Tibial artery (tissue), 4 donors: ENCODE measurements at regions not wholly inside any gene's neighbourhood (a gene's known extent, or its start where the extent isn't known, plus 50 kb on each side); places are given as distances from the start of the nearest gene placed in this dataset.

ENCODE experiments used
- DNase-seq, 2 donors: peaks; one replicate each; pipeline ENCODE4 v3.0.0-alpha.2; 2019
- H3K27ac ChIP-seq, 2 donors: fragments of 200-600 bp; sonication (generic) in 1 of 2; 1 replicate in 1 of 2; 2 replicates in 1 of 2; pipeline ENCODE4 v1.5.1; 2018 to 2019; ENCODE audit warnings: mild to moderate bottlenecking in 1 of 2
- H3K27me3 ChIP-seq, 2 donors: fragments of 200-600 bp; sonication (generic) in 1 of 2; one replicate each; pipeline versions ENCODE4 v1.5.1 to v1.6.0; 2016 to 2019
- H3K36me3 ChIP-seq, 3 donors: fragments of 200-600 bp; sonication (generic) in 2 of 3; one replicate each; pipeline ENCODE4 v1.5.1; 2016 to 2019; ENCODE audit warnings: mild to moderate bottlenecking in 2 of 3
- H3K4me1 ChIP-seq, 4 donors: fragments of 200-600 bp; sonication (generic) in 2 of 4; 1 replicate in 3 of 4; 2 replicates in 1 of 4; pipeline ENCODE4 v1.5.1; 2016 to 2019
- H3K4me3 ChIP-seq, 2 donors: fragments of 200-600 bp; sonication (generic) in 1 of 2; 1 replicate in 1 of 2; 2 replicates in 1 of 2; pipeline ENCODE4 v1.5.1; 2018 to 2019; ENCODE audit warnings: mild to moderate bottlenecking in 2 of 2
- H3K9me3 ChIP-seq, 3 donors: fragments of 200-600 bp; sonication (generic) in 1 of 3; one replicate each; pipeline ENCODE4 v1.5.1; 2016 to 2019
- CTCF ChIP-seq, 2 experiments: fragments of 200-600 bp in 1 of 2; fragments of 450-650 bp in 1 of 2; IDR thresholded peaks; one replicate each; pipeline ENCODE4 v1.5.1; 2017 to 2019; ENCODE audit warnings: antibody characterized with exemption in 2 of 2, mild to moderate bottlenecking in 1 of 2, moderate library complexity in 1 of 2
- intact Hi-C: fragments of 100-400 bp; cut with DNase I; formaldehyde crosslinking; loops from one replicate; pipeline ENCODE4 v1.15.0; 2023; ENCODE audit warnings: low total_unique reads

- Histone ChIP-seq H3K4me1 (no peaks in the 10 kb centered on the region), H3K27me3 (no peaks in the 10 kb centered on the region), H3K9me3 (no peaks in the 10 kb centered on the region), H3K27ac (no peak overlapping the region), H3K4me3 (no peak overlapping the region), H3K36me3 (no peaks in the 10 kb centered on the region)
- DNase-seq, result no peak
- no peak for TF ChIP-seq CTCF (IDR thresholded peaks at IDR 0.05)
- intact Hi-C loops, result no loop called here
Measured at GRCh38 chr11:91305402-91305801, 919.2 kb upstream of the FAT3 start.

- no peaks in the 10 kb centered on the region for H3K4me1 ChIP-seq
- no peak for DNase-seq
- H3K36me3 ChIP-seq, result no peaks in the 10 kb centered on the region
- H3K4me3 ChIP-seq, result no peak overlapping the region
- no peaks in the 10 kb centered on the region for H3K27me3 ChIP-seq
- TF ChIP-seq CTCF (IDR thresholded peaks at IDR 0.05), result no peak
- intact Hi-C loops, result no loop called here
- no peak overlapping the region for H3K27ac ChIP-seq
- H3K9me3 ChIP-seq, result no peaks in the 10 kb centered on the region
Measured at GRCh38 chr11:91303749-91304148, 920.9 kb upstream of the FAT3 start.

- H3K4me3 ChIP-seq, result no peak overlapping the region
- no peak for TF ChIP-seq CTCF (IDR thresholded peaks at IDR 0.05)
- no peak for DNase-seq
- H3K4me1 ChIP-seq, result no peaks in the 10 kb centered on the region
- H3K27me3 ChIP-seq, result no peaks in the 10 kb centered on the region
- H3K9me3 ChIP-seq, result no peaks in the 10 kb centered on the region
- no peak overlapping the region for H3K27ac ChIP-seq
- no peaks in the 10 kb centered on the region for H3K36me3 ChIP-seq
- intact Hi-C loops, result no loop called here
Measured at GRCh38 chr11:91299980-91300379, 924.6 kb upstream of the FAT3 start.

GRCh38 chr11:91296629-91297028, 928.0 kb upstream of the FAT3 start:
- no peaks in the 10 kb centered on the region for H3K9me3 ChIP-seq
- H3K4me1 ChIP-seq, result no peaks in the 10 kb centered on the region
- no peak for DNase-seq
- H3K4me3 ChIP-seq, result no peak overlapping the region
- H3K36me3 ChIP-seq, result no peaks in the 10 kb centered on the region
- no peak overlapping the region for H3K27ac ChIP-seq
- H3K27me3 ChIP-seq, result no peaks in the 10 kb centered on the region
- intact Hi-C loops, result no loop called here
- no peak for TF ChIP-seq CTCF (IDR thresholded peaks at IDR 0.05)

GRCh38 chr11:91295591-91295990, 929.0 kb upstream of the FAT3 start:
- no peaks in the 10 kb centered on the region for H3K36me3 ChIP-seq

More at GRCh38 chr11:91295591-91295990, 929.0 kb upstream of the FAT3 start:
- DNase-seq, result no peak
- no peaks in the 10 kb centered on the region for H3K27me3 ChIP-seq
- intact Hi-C loops, result no loop called here
- no peak for TF ChIP-seq CTCF (IDR thresholded peaks at IDR 0.05)
- H3K27ac ChIP-seq, result no peak overlapping the region
- H3K4me1 ChIP-seq, result no peaks in the 10 kb centered on the region
- no peak overlapping the region for H3K4me3 ChIP-seq
- H3K9me3 ChIP-seq, result no peaks in the 10 kb centered on the region
